ENCODE measurements at regions not wholly inside any gene's neighbourhood (a gene's known extent, or its start where the extent isn't known, plus 50 kb on each side); places are given as distances from the start of the nearest gene placed in this dataset.

GRCh38 chr4:79199743-79200142, 126.1 kb downstream of the NAA11 start:
- TF ChIP-seq EP300 (IDR thresholded peaks at IDR 0.05; ENCODE audit: borderline replicate concordance) (no peak), CREB1 (IDR thresholded peaks at IDR 0.05; ENCODE audit: low read depth) (no peak), REST (IDR thresholded peaks at IDR 0.05; ENCODE audit: low read depth) (no peak), TAF1 (IDR thresholded peaks at IDR 0.05; ENCODE audit: low read depth) (no peak), MAX (IDR thresholded peaks at IDR 0.05) (no peak), ZBTB7A (IDR thresholded peaks at IDR 0.05; ENCODE audit: low read depth) (no peak), RAD21 (IDR thresholded peaks at IDR 0.05; ENCODE audit: low read depth) (no peak), USF1 (IDR thresholded peaks at IDR 0.05) (no peak), EGR1 (IDR thresholded peaks at IDR 0.05) (no peak), YY1 (IDR thresholded peaks at IDR 0.05; ENCODE audit: low read depth) (no peak), CEBPB (IDR thresholded peaks at IDR 0.05) (no peak), NFIC (IDR thresholded peaks at IDR 0.05) (no peak)

All from Ishikawa (cell line).